GM12878 (cell line): ENCODE measurements at regions not wholly inside any gene's neighbourhood (a gene's known extent, or its start where the extent isn't known, plus 50 kb on each side); places are given as distances from the start of the nearest gene placed in this dataset.

ENCODE experiments used
- ATAC-seq: fragments of 200-7000 bp; cut with Tn5 transposase; 3 replicates; pipeline ENCODE4 v1.9.1; 2020; ENCODE audit warnings: mild to moderate bottlenecking, moderate library complexity
- BruUV-seq: library from RNA; stranded (reverse); fragments of 400-500 nt; replicated peaks from 2 replicates; lab custom pipeline; 2021; lab: Mats Ljungman, UMichigan
- CTCF ChIA-PET: fragments of 300-600 bp; sonication (Branson Sonifier 250); formaldehyde crosslinking; extraction: SDS; loops from one replicate; lab custom pipeline; 2021; ENCODE audit warnings: inconsistent platforms; lab: Yijun Ruan, JAX
- POLR2A ChIA-PET: fragments of 350-600 bp; formaldehyde crosslinking; extraction: SDS; loops from one replicate; lab custom pipeline; 2021; ENCODE audit warnings: inconsistent platforms; lab: Charles Lee
- RAD21 ChIA-PET: fragments of 300-600 bp; sonication (Branson Sonifier 250); formaldehyde crosslinking; loops from one replicate; lab custom pipeline; 2023; ENCODE audit warnings: antibody characterized with exemption; ENCODE audit not compliant: unreplicated experiment; lab: Charles Lee
- SMC1A ChIA-PET: fragments of 300-600 bp; sonication (Branson Sonifier 250); formaldehyde crosslinking; loops from one replicate; lab custom pipeline; 2023; ENCODE audit not compliant: unreplicated experiment, uncharacterized antibody; lab: Charles Lee
- DNase-seq: peaks from one replicate; pipeline ENCODE4 v3.0.0-alpha.2; 2011; ENCODE audit warnings: low read depth, low spot score
- FAIRE-seq: peaks from 3 replicates; lab custom pipeline; 2011; peaks lifted over from hg19 to GRCh38; lab: Jason Lieb, UNC
- H2AFZ ChIP-seq: 2 replicates; pipeline ENCODE4 v1.6.0; 2011; ENCODE audit warnings: low read depth, low read length, control low read depth; ENCODE audit not compliant: control insufficient read depth
- H3K27ac ChIP-seq: 2 replicates; pipeline ENCODE4 v1.5.1; 2011; ENCODE audit warnings: control low read depth; ENCODE audit not compliant: control insufficient read depth, insufficient read depth
- H3K27me3 ChIP-seq, 2 experiments: replicated peaks in 1 of 2; 2 replicates each; pipeline versions ENCODE4 v1.6.0 to v1.6.1; 2011; ENCODE audit warnings: low read length in 1 of 2; ENCODE audit not compliant: control insufficient read depth in 2 of 2, insufficient read depth in 2 of 2
- H3K36me3 ChIP-seq, 2 experiments: 2 replicates each; pipeline ENCODE4 v1.5.1; 2011; ENCODE audit warnings: low read length in 1 of 2; ENCODE audit not compliant: control insufficient read depth in 2 of 2, insufficient read depth in 2 of 2
- H3K4me1 ChIP-seq: 2 replicates; pipeline ENCODE4 v1.6.1; 2011; ENCODE audit warnings: mild to moderate bottlenecking, low read length, moderate library complexity, mixed read lengths; ENCODE audit not compliant: control insufficient read depth, insufficient read depth
- H3K4me2 ChIP-seq: 2 replicates; pipeline ENCODE4 v1.6.0; 2011; ENCODE audit warnings: control low read depth; ENCODE audit not compliant: control insufficient read depth, insufficient read depth
- H3K4me3 ChIP-seq: fragments of 200-600 bp; sonication (generic); 2 replicates; pipeline ENCODE4 v1.5.1; 2016
- H3K79me2 ChIP-seq: 2 replicates; pipeline ENCODE4 v1.6.0; 2011; ENCODE audit warnings: low read length; ENCODE audit not compliant: control insufficient read depth, insufficient read depth
- H3K9ac ChIP-seq: 2 replicates; pipeline ENCODE4 v1.8.0; 2011; ENCODE audit warnings: low read length, control low read depth, mixed read lengths; ENCODE audit not compliant: control insufficient read depth, insufficient read depth
- H3K9me3 ChIP-seq: replicated peaks from 3 replicates; pipeline ENCODE4 v1.5.1; 2011; ENCODE audit warnings: mild to moderate bottlenecking, low read length; ENCODE audit not compliant: control insufficient read depth, insufficient read depth
- H4K20me1 ChIP-seq: 2 replicates; pipeline ENCODE4 v1.6.0; 2011; ENCODE audit not compliant: control insufficient read depth, insufficient read depth
- EZH2 ChIP-seq: IDR thresholded peaks from 2 replicates; pipeline ENCODE4 v1.6.1; 2012; ENCODE audit warnings: low read depth, mild to moderate bottlenecking, control low read depth, inconsistent platforms, low read length, borderline replicate concordance; ENCODE audit not compliant: control insufficient read depth
- SIX5 ChIP-seq: IDR thresholded peaks from 2 replicates; pipeline ENCODE4 v1.6.1; 2011; ENCODE audit warnings: mild to moderate bottlenecking, low read depth, low read length, moderate library complexity; ENCODE audit not compliant: severe bottlenecking
- ZNF24 ChIP-seq: fragments of 450-650 bp; IDR thresholded peaks from 2 replicates; pipeline ENCODE4 v1.6.1; 2017; ENCODE audit warnings: antibody characterized with exemption, mild to moderate bottlenecking
- WGBS: methylation state at CpG from one replicate; pipeline ENCODE4 v1.1.6; 2016; ENCODE audit warnings: low lambda C conversion rate; ENCODE audit not compliant: insufficient replicate concordance, insufficient coverage; ENCODE audit errors: missing lambda C conversion rate; 5-methylcytosine and 5-hydroxymethylcytosine counted together
- in situ Hi-C: fragments of 300-500 bp; cut with MboI; formaldehyde crosslinking; loops from 9 replicates; pipeline ENCODE4 v1.14.3; 2018; ENCODE audit warnings: mixed read lengths
- intact Hi-C: fragments of 100-400 bp; cut with micrococcal nuclease; formaldehyde crosslinking; loops from one replicate; pipeline ENCODE4 v1.14.2; 2022; ENCODE audit not compliant: unreplicated experiment
- TF ChIP-seq, protein P1 (sequence below): fragments of 450-650 bp; IDR thresholded peaks from 2 replicates; pipeline ENCODE4 v1.6.1; 2017; ENCODE audit warnings: mild to moderate bottlenecking, low read depth, inconsistent platforms; ENCODE audit not compliant: poor library complexity, severe bottlenecking

DNA sequence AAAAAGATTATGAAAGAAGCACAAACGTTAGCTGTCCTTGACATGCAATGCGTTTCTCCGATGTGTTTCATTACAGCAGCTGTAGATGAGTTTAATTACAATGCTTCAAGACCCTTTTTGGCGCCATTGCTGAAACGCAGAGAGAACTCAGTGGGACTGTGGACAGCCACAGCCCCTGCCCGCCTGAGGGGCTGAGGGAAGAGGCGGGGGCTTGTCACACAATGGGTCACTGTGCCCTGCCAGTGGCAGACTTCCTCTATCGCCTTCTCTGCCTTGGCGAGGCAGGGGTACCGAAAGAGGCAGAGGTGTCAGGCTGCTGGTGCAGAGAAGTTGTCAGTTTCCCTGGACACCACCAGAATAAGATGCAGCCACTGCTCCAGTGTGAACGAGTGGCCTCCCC lies 252.0 kb downstream of the NR2F2 start:
- Histone ChIP-seq H3K4me2 (no peak overlapping the region), H3K9ac (no peak overlapping the region), H3K9me3 (no peaks in the 10 kb centered on the region), H3K27ac (no peak overlapping the region), H3K27me3 (no peaks in the 10 kb centered on the region), H4K20me1 (no peaks in the 10 kb centered on the region), H3K79me2 (no peaks in the 10 kb centered on the region), H2AFZ (no peak overlapping the region), H3K4me1 (no peaks in the 10 kb centered on the region), H3K36me3 (no peaks in the 10 kb centered on the region), H3K4me3 (no peak overlapping the region)
- DNase-seq (no peak), FAIRE-seq (no peak), ATAC-seq (no peak)
- 39% methylated on average over 11 of the region's 11 CpGs for WGBS
- ChIA-PET POLR2A (no interaction called here), SMC1A (interaction anchor here (1.0 to 1.7 kb wide), 4 partner anchors 79 to 225 kb away, joined by 3 to 5 read pairs (median 3); no protein-coding TSS in a partner anchor), CTCF (interaction anchor here (1.4 to 4.9 kb wide), 3 partner anchors 119 to 254 kb away, joined by 4 to 26 read pairs (median 10); no protein-coding TSS in a partner anchor), RAD21 (no interaction called here)
- in situ Hi-C loops (no loop called here), intact Hi-C loops (loop anchor here (5.0 to 10.0 kb wide), 3 partner anchors 90 to 302 kb away; no protein-coding TSS in a partner anchor)
- no TSS peak for BruUV-seq
- no peak for TF ChIP-seq ZNF24
- TF ChIP-seq SIX5, result no peak
- TF ChIP-seq EZH2, result no peak
- TF ChIP-seq, protein P1, sequence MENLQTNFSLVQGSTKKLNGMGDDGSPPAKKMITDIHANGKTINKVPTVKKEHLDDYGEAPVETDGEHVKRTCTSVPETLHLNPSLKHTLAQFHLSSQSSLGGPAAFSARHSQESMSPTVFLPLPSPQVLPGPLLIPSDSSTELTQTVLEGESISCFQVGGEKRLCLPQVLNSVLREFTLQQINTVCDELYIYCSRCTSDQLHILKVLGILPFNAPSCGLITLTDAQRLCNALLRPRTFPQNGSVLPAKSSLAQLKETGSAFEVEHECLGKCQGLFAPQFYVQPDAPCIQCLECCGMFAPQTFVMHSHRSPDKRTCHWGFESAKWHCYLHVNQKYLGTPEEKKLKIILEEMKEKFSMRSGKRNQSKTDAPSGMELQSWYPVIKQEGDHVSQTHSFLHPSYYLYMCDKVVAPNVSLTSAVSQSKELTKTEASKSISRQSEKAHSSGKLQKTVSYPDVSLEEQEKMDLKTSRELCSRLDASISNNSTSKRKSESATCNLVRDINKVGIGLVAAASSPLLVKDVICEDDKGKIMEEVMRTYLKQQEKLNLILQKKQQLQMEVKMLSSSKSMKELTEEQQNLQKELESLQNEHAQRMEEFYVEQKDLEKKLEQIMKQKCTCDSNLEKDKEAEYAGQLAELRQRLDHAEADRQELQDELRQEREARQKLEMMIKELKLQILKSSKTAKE, result no peak
